ENCODE measurements at regions not wholly inside any gene's neighbourhood (a gene's known extent, or its start where the extent isn't known, plus 50 kb on each side); places are given as distances from the start of the nearest gene placed in this dataset.

DNA sequence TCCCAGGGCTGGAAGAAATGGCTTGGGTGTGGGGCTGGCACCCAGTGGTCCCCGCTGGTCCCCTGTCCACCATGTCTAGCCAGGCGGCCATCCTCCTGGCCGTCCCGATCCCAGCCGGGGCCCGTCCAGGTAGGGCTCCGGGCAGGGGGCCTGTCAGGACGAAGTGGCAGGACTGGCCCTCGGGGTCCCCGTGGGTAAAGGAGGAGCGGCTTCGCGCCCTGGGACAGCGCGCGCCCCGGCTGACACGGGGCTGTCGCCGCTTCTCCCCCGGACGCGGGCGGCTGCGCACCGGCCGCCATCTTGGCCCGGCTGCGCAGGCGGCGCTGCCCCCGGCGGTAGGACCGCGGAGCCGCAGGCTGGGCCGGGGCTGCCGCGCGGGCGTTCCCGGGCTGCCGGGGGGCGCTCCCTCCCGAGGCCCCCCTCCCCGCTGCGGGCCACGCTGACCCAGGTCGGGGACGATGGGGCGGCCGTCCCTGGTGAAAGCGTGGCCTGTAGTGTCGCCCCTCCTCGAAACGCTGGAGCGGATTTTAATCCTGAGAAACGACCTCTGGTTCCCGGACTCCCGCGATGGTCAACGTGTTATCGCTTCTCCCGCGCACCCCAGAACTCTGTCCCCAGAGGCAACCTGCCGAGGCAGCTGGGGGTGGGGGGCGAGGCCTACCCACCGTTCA is 60.4 kb upstream of the BCOR start:
- TF ChIP-seq, protein P1, sequence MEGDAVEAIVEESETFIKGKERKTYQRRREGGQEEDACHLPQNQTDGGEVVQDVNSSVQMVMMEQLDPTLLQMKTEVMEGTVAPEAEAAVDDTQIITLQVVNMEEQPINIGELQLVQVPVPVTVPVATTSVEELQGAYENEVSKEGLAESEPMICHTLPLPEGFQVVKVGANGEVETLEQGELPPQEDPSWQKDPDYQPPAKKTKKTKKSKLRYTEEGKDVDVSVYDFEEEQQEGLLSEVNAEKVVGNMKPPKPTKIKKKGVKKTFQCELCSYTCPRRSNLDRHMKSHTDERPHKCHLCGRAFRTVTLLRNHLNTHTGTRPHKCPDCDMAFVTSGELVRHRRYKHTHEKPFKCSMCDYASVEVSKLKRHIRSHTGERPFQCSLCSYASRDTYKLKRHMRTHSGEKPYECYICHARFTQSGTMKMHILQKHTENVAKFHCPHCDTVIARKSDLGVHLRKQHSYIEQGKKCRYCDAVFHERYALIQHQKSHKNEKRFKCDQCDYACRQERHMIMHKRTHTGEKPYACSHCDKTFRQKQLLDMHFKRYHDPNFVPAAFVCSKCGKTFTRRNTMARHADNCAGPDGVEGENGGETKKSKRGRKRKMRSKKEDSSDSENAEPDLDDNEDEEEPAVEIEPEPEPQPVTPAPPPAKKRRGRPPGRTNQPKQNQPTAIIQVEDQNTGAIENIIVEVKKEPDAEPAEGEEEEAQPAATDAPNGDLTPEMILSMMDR (IDR thresholded peaks at IDR 0.05), result peak in 1 of 3 donors; percentile 44
- DNase-seq (ENCODE audit: low spot score) (no peak), ATAC-seq (ENCODE audit: low FRiP score) (peak; percentile 49)

DNA sequence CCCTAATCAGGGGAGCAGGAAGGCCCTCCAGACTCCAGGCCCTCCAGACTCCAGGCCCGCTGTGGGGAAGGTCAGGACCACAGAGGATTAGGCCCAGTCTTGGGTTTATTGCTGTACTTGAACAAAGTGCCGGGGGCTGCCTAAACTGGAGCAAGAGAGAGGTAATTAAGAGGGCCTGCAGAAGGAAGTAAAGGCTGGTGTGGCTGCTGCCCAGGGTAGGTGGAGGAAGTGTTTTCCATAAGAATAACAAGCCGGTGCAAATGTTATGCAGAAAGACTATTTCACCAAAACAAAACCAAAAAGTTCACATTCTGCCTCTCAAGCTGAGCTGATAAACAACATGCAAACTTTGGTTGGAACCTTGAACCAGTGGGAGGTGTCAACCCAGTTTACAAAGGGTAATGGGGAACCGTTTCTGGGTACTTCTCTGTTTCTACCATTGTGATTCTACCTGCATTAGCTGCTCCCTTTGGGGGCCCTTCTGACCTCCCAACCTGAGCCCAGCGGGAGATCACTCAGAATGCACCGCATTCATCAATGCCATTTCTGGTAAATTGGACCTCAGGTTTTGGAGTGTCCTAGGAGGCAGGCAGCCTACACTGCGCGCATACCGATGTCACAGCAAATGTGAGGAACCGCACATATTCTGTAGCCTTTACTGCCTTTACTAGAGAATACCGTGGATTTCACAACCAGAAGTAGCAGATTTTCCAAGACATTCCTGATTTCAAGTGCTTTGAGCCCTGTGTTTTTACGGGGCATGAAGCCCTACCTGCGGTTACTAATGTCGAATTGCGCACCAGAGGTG is 59.7 kb upstream of the BCOR start:
- DNase-seq (ENCODE audit: low spot score) (no peak), ATAC-seq (ENCODE audit: low FRiP score) (no peak)
- TF ChIP-seq, protein P1 (IDR thresholded peaks at IDR 0.05), result no peak

DNA sequence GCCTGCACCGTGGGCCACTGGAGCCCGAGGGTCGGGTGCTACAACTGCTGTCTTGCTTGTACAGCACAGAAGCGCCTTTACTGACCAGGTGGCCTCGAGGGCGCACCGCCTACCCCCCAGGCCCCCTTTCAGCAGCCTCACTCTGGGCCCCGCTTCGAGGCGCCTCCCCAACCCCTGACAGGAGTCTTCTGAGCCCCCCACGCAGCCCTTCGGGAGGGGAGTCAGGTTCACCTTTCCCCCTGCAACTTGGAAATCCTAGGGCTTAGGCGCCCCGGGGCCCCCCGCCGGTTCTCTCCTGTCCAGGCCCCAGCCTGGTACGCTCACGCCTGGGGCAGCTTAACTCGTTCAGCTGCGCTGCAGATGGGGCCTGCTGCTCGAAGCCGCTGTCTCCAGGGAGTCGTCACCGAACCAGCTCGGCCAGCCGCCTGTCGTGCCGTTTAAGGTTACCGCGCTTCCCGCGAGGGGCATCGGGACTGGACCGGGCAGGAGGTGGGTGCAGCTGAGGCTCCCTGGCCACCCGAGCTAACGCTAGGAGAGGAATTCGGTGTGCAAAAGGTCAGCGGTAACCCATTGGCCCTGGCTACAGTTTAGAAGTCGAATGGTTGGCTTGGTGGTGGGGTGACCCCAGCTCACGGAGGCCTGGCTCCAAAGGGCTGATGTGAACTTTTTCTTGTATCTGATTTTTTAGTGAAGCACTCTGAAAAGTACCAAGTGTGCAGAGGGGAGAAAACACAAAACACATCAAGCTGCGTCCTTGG is 58.9 kb upstream of the BCOR start:
- DNase-seq (ENCODE audit: low spot score) (no peak), ATAC-seq (ENCODE audit: low FRiP score) (no peak)
- TF ChIP-seq, protein P1 (IDR thresholded peaks at IDR 0.05), result no peak

DNA sequence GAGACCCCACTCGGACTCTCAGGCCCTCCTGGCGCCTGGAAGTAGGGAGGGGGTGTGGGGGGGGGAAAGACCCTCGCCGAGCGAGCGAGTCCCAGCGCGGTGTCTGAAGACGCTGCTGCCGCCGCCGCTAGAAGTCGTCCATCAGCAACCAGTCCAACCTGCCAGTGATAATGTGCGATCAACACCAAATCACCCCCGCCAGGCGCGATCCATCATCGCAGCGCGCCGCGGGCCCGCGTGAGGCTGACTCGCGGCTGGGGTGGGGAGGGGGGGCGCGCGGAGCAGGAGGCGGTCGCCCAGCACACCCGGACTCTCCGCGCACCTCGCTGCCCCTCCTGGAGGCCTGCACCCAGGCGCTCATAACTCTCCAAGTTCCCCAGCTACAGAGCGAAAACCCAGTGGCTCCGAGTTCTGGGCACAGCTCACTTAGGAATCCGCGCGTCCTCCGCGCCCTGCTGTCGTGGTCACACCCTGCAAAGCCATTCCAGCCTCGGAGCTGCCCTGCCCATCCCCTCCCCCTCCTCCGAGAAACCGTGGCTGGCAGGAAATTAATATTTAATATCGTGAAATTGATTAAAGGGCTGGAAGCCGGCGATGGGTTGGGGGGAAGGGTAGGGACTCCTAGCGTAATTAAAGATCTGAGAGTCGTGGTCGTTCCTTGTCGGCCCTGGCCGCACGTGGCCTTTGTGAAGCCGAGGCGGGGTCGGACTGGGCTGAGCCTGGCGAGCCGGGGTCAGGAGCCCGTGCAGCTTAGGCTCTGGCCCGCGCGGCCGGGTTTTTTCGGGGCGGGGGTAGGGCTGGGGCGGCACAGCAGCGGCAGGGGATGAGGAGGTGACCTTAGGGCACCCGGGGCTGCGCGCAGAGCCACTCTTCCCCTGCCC is 58.1 kb upstream of the BCOR start:
- DNase-seq (ENCODE audit: low spot score) (no peak), ATAC-seq (ENCODE audit: low FRiP score) (no peak)
- TF ChIP-seq, protein P1 (IDR thresholded peaks at IDR 0.05), result no peak

DNA sequence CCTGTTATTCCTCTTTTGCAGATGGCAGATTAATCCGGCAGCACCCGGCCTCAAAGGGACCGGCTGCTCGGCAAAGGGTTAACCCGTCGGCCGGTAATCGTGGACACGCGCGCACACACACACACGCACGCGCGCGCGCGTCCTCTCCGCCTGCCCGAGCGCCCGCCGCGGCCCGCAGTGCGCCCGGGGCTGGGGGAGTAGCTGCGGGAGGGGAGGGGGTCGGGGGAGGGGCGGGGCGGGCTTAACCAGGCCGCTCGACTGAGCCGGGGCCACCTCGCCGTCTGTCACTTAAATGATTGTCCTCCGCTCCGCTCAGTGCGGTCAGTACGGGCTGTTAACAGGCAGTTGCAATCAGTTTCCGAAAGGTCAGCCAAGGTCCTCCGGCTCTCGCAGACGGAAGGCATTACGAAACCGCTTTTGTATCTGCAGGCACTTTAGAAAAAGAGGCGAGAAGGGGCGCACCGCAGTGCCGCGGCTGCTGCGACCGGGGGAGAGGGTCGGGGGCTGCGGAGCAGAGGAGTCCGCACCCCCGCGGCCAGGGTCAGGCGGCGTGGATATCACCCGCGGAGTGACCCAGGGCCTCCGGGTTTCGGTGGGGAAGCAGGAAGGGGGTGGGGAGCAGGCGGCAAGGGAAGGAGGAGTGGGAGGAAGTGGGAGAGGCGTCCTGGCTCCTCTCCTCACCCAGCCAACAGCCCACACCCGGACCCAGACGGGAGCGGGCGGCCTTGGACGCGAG is 57.3 kb upstream of the BCOR start:
- ATAC-seq (ENCODE audit: low FRiP score), result no peak
- DNase-seq (ENCODE audit: low spot score), result no peak
- TF ChIP-seq, protein P1 (IDR thresholded peaks at IDR 0.05), result no peak
